Endothelial cell of umbilical vein (primary cell): ENCODE measurements at regions not wholly inside any gene's neighbourhood (a gene's known extent, or its start where the extent isn't known, plus 50 kb on each side); places are given as distances from the start of the nearest gene placed in this dataset.

Experiments used
- CTCF ChIP-seq, 2 donors: IDR thresholded peaks; 1 replicate in 1 of 2; 2 replicates in 1 of 2; pipeline ENCODE4 v1.5.1; 2011; ENCODE audit warnings: low read length in 2 of 2, mild to moderate bottlenecking in 2 of 2, moderate library complexity in 2 of 2, control low read depth in 1 of 2, inconsistent platforms in 1 of 2, low read depth in 1 of 2; ENCODE audit not compliant: insufficient read depth in 1 of 2; ENCODE audit errors: extremely low read depth in 1 of 2
- EZH2 ChIP-seq: IDR thresholded peaks from 2 replicates; pipeline ENCODE4 v1.6.1; 2012; ENCODE audit warnings: borderline replicate concordance, low read depth, mild to moderate bottlenecking, moderate library complexity, low read length, inconsistent platforms; ENCODE audit not compliant: severe bottlenecking
- FOS ChIP-seq: IDR thresholded peaks from 2 replicates; pipeline ENCODE4 v1.6.1; 2011; ENCODE audit warnings: mild to moderate bottlenecking, low read length, moderate library complexity, borderline replicate concordance; ENCODE audit not compliant: insufficient read depth
- GATA2 ChIP-seq: IDR thresholded peaks from 2 replicates; pipeline ENCODE4 v1.7.0; 2011; ENCODE audit warnings: low read depth, mild to moderate bottlenecking, moderate library complexity, mixed read lengths, low read length; ENCODE audit not compliant: insufficient read length, insufficient read depth
- JUN ChIP-seq: IDR thresholded peaks from 2 replicates; pipeline ENCODE4 v1.6.1; 2011; ENCODE audit warnings: borderline replicate concordance, low read depth; ENCODE audit not compliant: insufficient read length, insufficient read depth
- MYC ChIP-seq: IDR thresholded peaks from one replicate; pipeline ENCODE4 v1.6.1; 2011; ENCODE audit warnings: mild to moderate bottlenecking, low read depth, low read length
- POLR2A ChIP-seq: IDR thresholded peaks from 2 replicates; pipeline ENCODE4 v1.6.1; 2012; ENCODE audit warnings: low read depth, mild to moderate bottlenecking, control low read depth, low read length
- POLR2AphosphoS5 ChIP-seq: IDR thresholded peaks from 2 replicates; pipeline ENCODE4 v1.6.1; 2012; ENCODE audit warnings: low read depth, mild to moderate bottlenecking, control low read depth, low read length, moderate library complexity; ENCODE audit not compliant: insufficient read depth
- TF ChIP-seq, protein P1 (sequence below): IDR thresholded peaks from 2 replicates; pipeline ENCODE4 v1.6.1; 2011; ENCODE audit not compliant: insufficient read depth, insufficient read length

- no peak for TF ChIP-seq POLR2A
- no peak for TF ChIP-seq CTCF (IDR thresholded peaks at IDR 0.05; ENCODE audit: extremely low read depth in 1 of 2, insufficient read depth in 1 of 2, low read depth in 1 of 2, low read length in 2 of 2)
- TF ChIP-seq EZH2 = no peak
- TF ChIP-seq, protein P1, sequence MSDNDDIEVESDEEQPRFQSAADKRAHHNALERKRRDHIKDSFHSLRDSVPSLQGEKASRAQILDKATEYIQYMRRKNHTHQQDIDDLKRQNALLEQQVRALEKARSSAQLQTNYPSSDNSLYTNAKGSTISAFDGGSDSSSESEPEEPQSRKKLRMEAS = no peak
- no peak for TF ChIP-seq JUN
- no peak for TF ChIP-seq FOS
- no peak for TF ChIP-seq GATA2
- no peak for TF ChIP-seq POLR2AphosphoS5
- no peak for TF ChIP-seq MYC
Observed at GRCh38 chr4:159787901-159788300, 685.0 kb downstream of the RAPGEF2 start.
